ENCODE measurements at regions not wholly inside any gene's neighbourhood (a gene's known extent, or its start where the extent isn't known, plus 50 kb on each side); places are given as distances from the start of the nearest gene placed in this dataset.

GRCh38 chr1:79638382-79638781 lies 631.9 kb upstream of the ADGRL4 start:
- DNase-seq = no peak
- H3K9me3 ChIP-seq = no peaks in the 10 kb centered on the region
- TF ChIP-seq POLR2A (IDR thresholded peaks at IDR 0.05) (no peak), CTCF (IDR thresholded peaks at IDR 0.05) (no peak)

GRCh38 chr1:79633456-79633855 lies 626.9 kb upstream of the ADGRL4 start:
- H3K9me3 ChIP-seq = no peaks in the 10 kb centered on the region

More at GRCh38 chr1:79638382-79638781, 631.9 kb upstream of the ADGRL4 start:
- no peaks in the 10 kb centered on the region for H3K4me1 ChIP-seq
- no peak overlapping the region for H3K27ac ChIP-seq
- H3K4me3 ChIP-seq = no peak overlapping the region
- no peaks in the 10 kb centered on the region for H3K27me3 ChIP-seq
- no peaks in the 10 kb centered on the region for H3K36me3 ChIP-seq

DNA sequence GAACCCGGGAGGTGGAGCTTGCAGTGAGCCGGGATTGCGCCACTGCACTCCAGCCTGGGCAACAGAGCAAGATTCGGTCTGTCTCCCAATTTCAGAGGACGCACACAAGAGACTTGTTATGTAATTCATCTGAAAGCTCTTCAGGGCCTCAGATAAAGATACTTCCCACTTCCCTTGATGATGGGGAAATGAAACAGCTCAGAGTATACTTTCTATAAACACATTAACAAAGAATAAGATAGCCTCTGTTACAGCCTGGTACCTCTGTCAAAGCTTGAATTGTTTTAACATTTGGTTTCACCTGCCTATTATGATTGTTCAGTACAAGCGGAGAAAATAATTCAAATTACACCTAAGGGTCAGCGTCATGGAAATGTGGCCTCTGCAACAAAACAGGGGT lies 622.9 kb upstream of the ADGRL4 start:
- no peak overlapping the region for H3K27ac ChIP-seq
- no peak overlapping the region for H3K4me3 ChIP-seq
- TF ChIP-seq CTCF (IDR thresholded peaks at IDR 0.05) (no peak), POLR2A (IDR thresholded peaks at IDR 0.05) (no peak)
- H3K36me3 ChIP-seq = no peaks in the 10 kb centered on the region
- no peaks in the 10 kb centered on the region for H3K9me3 ChIP-seq
- no peaks in the 10 kb centered on the region for H3K4me1 ChIP-seq
- H3K27me3 ChIP-seq = peaks cover 0 to 3% of the 10 kb centered on the region in 2 donors
- no peak for DNase-seq

More at GRCh38 chr1:79633456-79633855, 626.9 kb upstream of the ADGRL4 start:
- no peak for DNase-seq
- no peak overlapping the region for H3K27ac ChIP-seq
- no peaks in the 10 kb centered on the region for H3K36me3 ChIP-seq
- no peaks in the 10 kb centered on the region for H3K4me1 ChIP-seq
- no peak for TF ChIP-seq POLR2A (IDR thresholded peaks at IDR 0.05)
- no peak for TF ChIP-seq CTCF (IDR thresholded peaks at IDR 0.05)
- no peak overlapping the region for H3K4me3 ChIP-seq
- H3K27me3 ChIP-seq = no peaks in the 10 kb centered on the region

- no peak for DNase-seq
- no peak for TF ChIP-seq POLR2A (IDR thresholded peaks at IDR 0.05)
- no peak for TF ChIP-seq CTCF (IDR thresholded peaks at IDR 0.05)
- Histone ChIP-seq H3K36me3 (no peaks in the 10 kb centered on the region), H3K9me3 (no peaks in the 10 kb centered on the region), H3K4me3 (no peak overlapping the region), H3K27me3 (no peaks in the 10 kb centered on the region), H3K4me1 (no peaks in the 10 kb centered on the region), H3K27ac (no peak overlapping the region)
Observed at GRCh38 chr1:79617777-79618176, 611.2 kb upstream of the ADGRL4 start.

DNA sequence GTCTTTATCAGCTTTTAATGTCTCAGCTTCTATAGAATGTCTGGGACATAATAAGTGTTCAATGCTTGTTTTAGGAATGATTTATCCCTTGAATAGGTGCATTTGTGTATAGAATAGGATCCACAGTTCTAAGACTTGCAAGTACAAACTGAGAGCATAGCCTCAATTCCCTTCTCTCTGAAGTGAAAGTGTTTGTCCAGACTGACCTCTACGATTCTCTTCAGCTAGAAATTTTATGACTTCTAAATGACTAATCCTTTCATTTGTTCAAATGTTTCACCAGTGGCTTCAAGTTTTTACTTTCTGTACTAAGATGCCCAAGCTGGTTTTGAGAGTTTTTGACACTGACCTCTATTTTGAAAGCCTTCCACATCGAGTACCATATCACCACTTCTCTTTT lies 608.2 kb upstream of the ADGRL4 start:
- H3K36me3 ChIP-seq = no peaks in the 10 kb centered on the region
- H3K27me3 ChIP-seq = no peaks in the 10 kb centered on the region
- H3K9me3 ChIP-seq = no peaks in the 10 kb centered on the region
- no peak overlapping the region for H3K27ac ChIP-seq
- no peak overlapping the region for H3K4me3 ChIP-seq
- TF ChIP-seq POLR2A (IDR thresholded peaks at IDR 0.05) (no peak), CTCF (IDR thresholded peaks at IDR 0.05) (no peak)
- DNase-seq = no peak
- H3K4me1 ChIP-seq = no peaks in the 10 kb centered on the region

- H3K27me3 ChIP-seq = no peaks in the 10 kb centered on the region
- TF ChIP-seq CTCF (IDR thresholded peaks at IDR 0.05) (no peak), POLR2A (IDR thresholded peaks at IDR 0.05) (no peak)
- no peak for DNase-seq
- H3K36me3 ChIP-seq = no peaks in the 10 kb centered on the region
- H3K4me1 ChIP-seq = no peaks in the 10 kb centered on the region
- H3K9me3 ChIP-seq = no peaks in the 10 kb centered on the region
- H3K4me3 ChIP-seq = no peak overlapping the region
- no peak overlapping the region for H3K27ac ChIP-seq
Observed at GRCh38 chr1:79614106-79614505, 607.6 kb upstream of the ADGRL4 start.
